DOHH2 (cell line): ENCODE measurements at regions not wholly inside any gene's neighbourhood (a gene's known extent, or its start where the extent isn't known, plus 50 kb on each side); places are given as distances from the start of the nearest gene placed in this dataset.

Source experiments
- CTCF ChIP-seq: fragments of 200-600 bp; sonication (generic); IDR thresholded peaks from one replicate; pipeline ENCODE4 v1.5.1; 2014; ENCODE audit warnings: antibody characterized with exemption, mild to moderate bottlenecking, low read depth, low read length; ENCODE audit not compliant: poor library complexity, severe bottlenecking
- EZH2phosphoT487 ChIP-seq: fragments of 200-600 bp; sonication (generic); IDR thresholded peaks from 2 replicates; pipeline ENCODE4 v1.6.1; 2017; ENCODE audit warnings: borderline replicate concordance, mild to moderate bottlenecking, antibody characterized with exemption, low read length, moderate library complexity, mixed read lengths

GRCh38 chr5:57066924-57067596, 106.8 kb upstream of the GPBP1 start:
- TF ChIP-seq CTCF, result no peak
- TF ChIP-seq EZH2phosphoT487, result no peak
